Thyroid gland (tissue), 4 donors: ENCODE measurements at regions not wholly inside any gene's neighbourhood (a gene's known extent, or its start where the extent isn't known, plus 50 kb on each side); places are given as distances from the start of the nearest gene placed in this dataset.

Experiments
- DNase-seq, 2 donors: peaks; one replicate each; pipeline ENCODE4 v3.0.0-alpha.2; 2019
- H3K27ac ChIP-seq, 3 donors: fragments of 200-600 bp; sonication (generic); 1 replicate in 2 of 3; 2 replicates in 1 of 3; pipeline ENCODE4 v1.5.1; 2016 to 2019; ENCODE audit warnings: mild to moderate bottlenecking in 1 of 3, moderate library complexity in 1 of 3
- H3K27me3 ChIP-seq: fragments of 200-600 bp; sonication (generic); one replicate; pipeline ENCODE4 v1.5.1; 2019
- H3K36me3 ChIP-seq, 2 donors: fragments of 200-600 bp; sonication (generic); one replicate each; pipeline ENCODE4 v1.5.1; 2016 to 2019
- H3K4me1 ChIP-seq, 2 donors: fragments of 200-600 bp; sonication (generic); one replicate each; pipeline ENCODE4 v1.5.1; 2017 to 2019
- H3K4me3 ChIP-seq, 3 donors: fragments of 200-600 bp; sonication (generic); replicated peaks in 1 of 3; 1 replicate in 2 of 3; 2 replicates in 1 of 3; pipeline ENCODE4 v1.5.1; 2016; ENCODE audit warnings: mild to moderate bottlenecking in 1 of 3
- H3K9me3 ChIP-seq: fragments of 200-600 bp; sonication (generic); one replicate; pipeline ENCODE4 v1.5.1; 2017
- CTCF ChIP-seq, 6 experiments: fragments of 200-600 bp in 3 of 6; fragments of 450-650 bp in 3 of 6; sonication (generic) in 3 of 6; IDR thresholded peaks; one replicate each; pipeline ENCODE4 v1.5.1; 2016 to 2019; ENCODE audit warnings: antibody characterized with exemption in 6 of 6, mild to moderate bottlenecking in 2 of 6, inconsistent platforms in 1 of 6, moderate library complexity in 1 of 6
- POLR2A ChIP-seq, 2 donors: fragments of 450-650 bp; IDR thresholded peaks; one replicate each; pipeline ENCODE4 v1.6.1; 2017; ENCODE audit warnings: antibody characterized with exemption in 2 of 2, mild to moderate bottlenecking in 2 of 2, moderate library complexity in 1 of 2
- WGBS, 2 donors: methylation state at CpG; one replicate each; pipeline ENCODE4 v1.1.5; 2017; 5-methylcytosine and 5-hydroxymethylcytosine counted together
- intact Hi-C: fragments of 100-400 bp; cut with DNase I; formaldehyde crosslinking; loops from one replicate; pipeline ENCODE4 v1.15.1; 2023

GRCh38 chr4:27844376-27844775, 983.7 kb downstream of the STIM2 start:
- Histone ChIP-seq H3K36me3 (no peaks in the 10 kb centered on the region), H3K27ac (no peak overlapping the region), H3K4me1 (no peaks in the 10 kb centered on the region), H3K27me3 (no peaks in the 10 kb centered on the region), H3K9me3 (no peaks in the 10 kb centered on the region), H3K4me3 (no peak overlapping the region)
- 83 to 91% methylated on average over 2 of the region's 2 CpGs for whole genome bisulfite sequencing, 2 donors
- no peak for DNase-seq
- TF ChIP-seq CTCF (IDR thresholded peaks at IDR 0.05), result no peak
- no peak for TF ChIP-seq POLR2A (IDR thresholded peaks at IDR 0.05)
- intact Hi-C loops, result no loop called here

- intact Hi-C loops, result no loop called here
- Histone ChIP-seq H3K4me3 (no peak overlapping the region), H3K27ac (no peak overlapping the region), H3K4me1 (no peaks in the 10 kb centered on the region), H3K27me3 (no peaks in the 10 kb centered on the region), H3K9me3 (no peaks in the 10 kb centered on the region), H3K36me3 (no peaks in the 10 kb centered on the region)
- no peak for TF ChIP-seq POLR2A (IDR thresholded peaks at IDR 0.05)
- TF ChIP-seq CTCF (IDR thresholded peaks at IDR 0.05), result no peak
- no peak for DNase-seq
- 88 to 94% methylated on average over 1 of the region's 1 CpG for WGBS, 2 donors
These were observed 986.3 kb downstream of the STIM2 start for GRCh38 chr4:27846951-27847350.

- TF ChIP-seq CTCF (IDR thresholded peaks at IDR 0.05) (peak in 1 of 6 experiments; percentile 10), POLR2A (IDR thresholded peaks at IDR 0.05) (no peak)
- WGBS, 2 donors, result 50 to 60% methylated on average over 1 of the region's 1 CpG
- intact Hi-C loops, result no loop called here
- Histone ChIP-seq H3K27me3 (no peaks in the 10 kb centered on the region), H3K27ac (no peak overlapping the region), H3K4me1 (no peaks in the 10 kb centered on the region), H3K4me3 (no peak overlapping the region), H3K9me3 (no peaks in the 10 kb centered on the region), H3K36me3 (no peaks in the 10 kb centered on the region)
- DNase-seq, result peak in 1 of 2 donors; percentile 2
These were observed 1000.7 kb downstream of the STIM2 start for GRCh38 chr4:27861381-27861787.

- H3K27me3 ChIP-seq, result no peaks in the 10 kb centered on the region
- H3K27ac ChIP-seq, result no peak overlapping the region
- no peaks in the 10 kb centered on the region for H3K36me3 ChIP-seq
- no peak for DNase-seq
- TF ChIP-seq CTCF (IDR thresholded peaks at IDR 0.05) (no peak), POLR2A (IDR thresholded peaks at IDR 0.05) (no peak)
- no peak overlapping the region for H3K4me3 ChIP-seq
- H3K9me3 ChIP-seq, result no peaks in the 10 kb centered on the region
- H3K4me1 ChIP-seq, result no peaks in the 10 kb centered on the region
- intact Hi-C loops, result no loop called here
- 77 to 80% methylated on average over 5 of the region's 5 CpGs for whole genome bisulfite sequencing, 2 donors
These were observed 1001.2 kb downstream of the STIM2 start for GRCh38 chr4:27861802-27862201.

- TF ChIP-seq POLR2A (IDR thresholded peaks at IDR 0.05) (no peak), CTCF (IDR thresholded peaks at IDR 0.05) (no peak)
- intact Hi-C loops, result no loop called here
- no peaks in the 10 kb centered on the region for H3K4me1 ChIP-seq
- H3K27ac ChIP-seq, result no peak overlapping the region
- no peaks in the 10 kb centered on the region for H3K27me3 ChIP-seq
- no peak overlapping the region for H3K4me3 ChIP-seq
- H3K9me3 ChIP-seq, result no peaks in the 10 kb centered on the region
- no peaks in the 10 kb centered on the region for H3K36me3 ChIP-seq
- DNase-seq, result no peak
These were observed 1013.0 kb downstream of the STIM2 start for GRCh38 chr4:27873596-27873995.
